ENCODE measurements at regions not wholly inside any gene's neighbourhood (a gene's known extent, or its start where the extent isn't known, plus 50 kb on each side); places are given as distances from the start of the nearest gene placed in this dataset.
"Not testable (repeated sequence)": the region's sequence is repeated elsewhere in the genome, so short reads cannot be mapped to it uniquely, and the experiment has no call there.

DNA sequence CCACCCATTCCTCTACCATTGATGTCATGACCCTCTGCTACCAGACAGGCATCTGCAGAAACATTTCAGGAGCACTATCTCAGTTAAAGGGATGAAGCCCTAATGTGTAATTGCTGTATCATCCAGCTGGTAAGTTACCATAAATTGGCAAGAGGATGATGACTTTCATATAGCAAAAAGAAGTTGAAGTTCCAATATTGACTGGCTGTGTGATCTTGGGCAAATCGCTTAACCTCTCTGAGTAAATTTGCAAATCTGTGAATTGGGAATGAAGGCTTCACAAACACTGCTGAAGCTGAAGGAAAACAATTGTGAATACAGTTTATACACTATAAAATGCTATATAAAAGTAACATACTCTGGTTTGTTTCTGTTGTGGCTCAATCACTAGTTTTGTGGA, 89.5 kb upstream of the PHACTR1 start:
- FAIRE-seq: no peak

DNA sequence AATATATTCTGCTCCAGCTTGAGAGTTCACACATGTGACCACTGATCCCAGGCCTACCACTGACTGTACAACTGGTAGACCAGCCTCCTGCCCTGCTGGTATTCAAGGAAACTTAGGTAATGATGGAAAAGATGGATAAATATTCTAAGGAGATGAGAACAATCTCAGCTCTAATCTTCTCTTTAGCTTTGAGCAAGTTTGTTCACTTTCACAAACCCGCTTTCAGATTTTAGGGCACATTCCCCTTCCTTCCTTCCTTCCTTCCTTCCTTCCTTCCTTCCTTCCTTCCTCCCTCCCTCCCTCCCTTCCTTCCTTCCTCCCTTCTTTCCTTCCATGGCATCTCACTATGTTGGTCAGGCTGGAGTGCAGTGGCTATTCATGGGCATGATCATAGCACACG, 88.2 kb upstream of the PHACTR1 start:
- no peak for FAIRE-seq

- FAIRE-seq: not testable (repeated sequence)
Observed at GRCh38 chr6:12633746-12634145, 82.8 kb upstream of the PHACTR1 start.

GRCh38 chr6:12635375-12635774, 81.2 kb upstream of the PHACTR1 start:
- no peak for FAIRE-seq

DNA sequence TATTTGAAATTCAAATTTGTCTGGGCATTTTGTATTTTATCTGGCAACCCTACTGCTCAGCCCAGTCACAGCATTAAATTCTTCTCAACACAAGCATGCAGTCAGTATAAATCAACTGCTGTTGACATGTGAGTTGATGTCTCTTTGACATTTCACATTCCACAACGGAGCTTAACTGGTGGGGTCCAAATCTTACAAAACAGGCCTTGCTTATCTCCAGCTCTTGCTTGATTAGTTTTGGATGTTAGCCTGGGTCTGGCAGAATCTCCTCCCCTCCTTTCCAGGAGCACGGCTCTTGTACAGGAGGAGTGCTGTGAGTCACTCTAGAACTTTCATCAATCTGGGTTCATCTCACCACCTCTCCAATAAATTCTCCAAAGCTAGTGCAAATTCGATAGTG, 80.8 kb upstream of the PHACTR1 start:
- FAIRE-seq: no peak

DNA sequence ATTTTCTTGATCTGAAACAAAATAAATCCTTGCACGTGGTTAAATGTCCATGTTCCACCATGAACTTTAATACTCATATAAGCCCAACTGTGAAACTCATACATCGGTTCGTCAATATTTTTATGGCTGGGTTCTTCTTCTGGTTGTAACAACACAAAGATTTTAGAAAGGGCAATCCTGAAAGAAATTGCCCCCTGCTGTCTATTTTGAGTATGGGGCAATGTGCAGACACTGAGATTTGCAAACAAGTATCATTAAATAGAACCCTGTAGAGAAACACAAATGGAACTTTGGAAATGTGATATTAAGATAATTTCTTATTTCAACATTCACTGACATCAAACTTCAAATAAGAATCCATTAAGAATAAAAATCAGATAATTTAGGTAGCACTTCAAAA, 80.2 kb upstream of the PHACTR1 start:
- no peak for FAIRE-seq

- FAIRE-seq: no peak
Observed at GRCh38 chr6:12637960-12638641, 78.5 kb upstream of the PHACTR1 start.

- FAIRE-seq: no peak
Observed at GRCh38 chr6:12640438-12640837, 76.1 kb upstream of the PHACTR1 start.

- FAIRE-seq: not testable (repeated sequence)
Observed at GRCh38 chr6:12641785-12642184, 74.8 kb upstream of the PHACTR1 start.

DNA sequence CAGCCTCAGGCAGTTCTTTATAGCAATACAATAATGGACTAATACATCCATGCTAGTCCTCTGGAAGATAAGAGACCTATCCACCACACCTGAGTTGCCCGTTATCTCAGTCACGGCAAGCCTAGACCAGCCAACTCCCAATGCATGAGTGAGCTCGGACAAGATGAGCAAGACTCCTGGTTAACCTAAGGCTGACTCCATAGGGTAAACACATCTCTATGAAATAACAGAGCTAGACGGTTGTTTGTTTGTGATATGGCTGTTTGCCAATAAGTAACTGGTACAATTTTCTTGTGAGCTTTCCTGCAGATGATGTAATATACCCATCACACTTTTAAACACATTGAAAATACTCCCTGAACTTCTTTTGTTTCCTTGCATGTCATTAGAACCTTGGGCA, 70.6 kb upstream of the PHACTR1 start:
- no peak for FAIRE-seq

DNA sequence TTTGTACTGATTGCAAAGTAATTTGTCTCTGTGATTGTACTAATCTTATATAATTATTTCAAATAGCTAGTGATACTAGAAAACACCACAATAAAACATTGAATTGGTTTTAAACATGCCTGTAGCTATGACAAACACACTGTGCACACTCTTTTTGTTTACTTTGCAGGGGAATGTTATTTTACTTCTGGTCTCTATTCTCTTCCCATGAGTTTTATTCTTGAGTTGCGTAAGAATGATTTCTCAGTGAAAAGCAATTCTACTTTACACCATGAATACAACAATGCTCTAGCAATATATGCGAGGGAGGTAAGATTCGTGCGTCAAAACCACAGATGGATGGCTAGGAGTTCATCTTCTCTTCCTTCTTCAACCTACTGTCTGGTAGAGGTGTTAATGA, 68.4 kb upstream of the PHACTR1 start:
- no peak for FAIRE-seq

- FAIRE-seq: no peak
Observed at GRCh38 chr6:12649325-12649724, 67.2 kb upstream of the PHACTR1 start.

GRCh38 chr6:12653486-12653885, 63.1 kb upstream of the PHACTR1 start:
- FAIRE-seq: no peak

DNA sequence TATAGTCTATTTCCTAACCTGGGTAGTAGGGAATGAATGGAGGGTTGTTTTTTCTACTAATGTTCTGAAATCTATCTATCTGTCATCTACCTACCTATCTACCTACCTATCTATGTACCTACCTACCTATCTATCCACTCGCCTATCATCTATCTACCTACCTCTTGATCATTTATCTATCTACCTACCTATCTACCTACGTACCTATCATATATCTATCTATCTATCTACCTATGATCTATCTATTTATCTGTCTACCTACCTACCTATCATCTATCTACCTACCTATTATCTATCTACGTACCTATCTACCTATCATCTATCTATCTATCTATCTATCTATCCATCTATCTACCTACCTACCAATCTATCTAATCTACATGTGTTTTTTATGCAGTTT, 62.5 kb upstream of the PHACTR1 start:
- no peak for FAIRE-seq

GRCh38 chr6:12654514-12654913, 62.1 kb upstream of the PHACTR1 start:
- no peak for FAIRE-seq

- no peak for FAIRE-seq
Observed at GRCh38 chr6:12656906-12657305, 59.7 kb upstream of the PHACTR1 start.

- FAIRE-seq: no peak
Observed at GRCh38 chr6:12657884-12658283, 58.7 kb upstream of the PHACTR1 start.

GRCh38 chr6:12661432-12662089, 55.0 kb upstream of the PHACTR1 start:
- no peak for FAIRE-seq

All from colon (tissue), 2 donors.